Epithelial cell of esophagus (primary cell): ENCODE measurements at regions not wholly inside any gene's neighbourhood (a gene's known extent, or its start where the extent isn't known, plus 50 kb on each side); places are given as distances from the start of the nearest gene placed in this dataset.

ENCODE experiments used
- DNase-seq: peaks from one replicate; pipeline ENCODE4 v3.0.0; 2010; ENCODE audit warnings: low read depth
- H3K4me3 ChIP-seq: 2 replicates; pipeline ENCODE4 v1.5.1; 2011; ENCODE audit warnings: mild to moderate bottlenecking, low read length, control low read depth
- TF ChIP-seq, protein P1 (sequence below): IDR thresholded peaks from 2 replicates; pipeline ENCODE4 v1.5.1; 2011; ENCODE audit warnings: low read depth, mild to moderate bottlenecking, low read length, control low read depth, inconsistent platforms; ENCODE audit not compliant: insufficient read depth; ENCODE audit errors: missing control alignments

DNA sequence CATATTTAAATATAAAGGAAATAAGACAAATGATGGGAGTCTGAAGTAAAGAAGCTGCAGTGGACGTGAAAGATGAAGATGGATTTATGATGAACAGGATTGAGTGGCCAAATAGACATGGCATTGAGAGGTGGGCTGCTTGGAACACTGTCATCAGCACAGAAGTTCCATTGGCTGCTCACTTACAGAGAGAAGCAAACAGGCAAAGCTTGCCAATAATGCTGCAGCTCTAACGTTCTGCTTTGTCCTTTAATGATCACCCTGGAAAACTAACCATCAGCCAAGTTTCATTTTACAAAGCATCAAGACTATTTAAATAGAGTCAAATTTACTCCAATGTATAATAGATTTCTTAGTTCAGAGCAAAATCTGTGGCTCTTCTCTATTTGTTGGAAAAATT is 721.4 kb downstream of the TMTC2 start:
- H3K4me3 ChIP-seq = no peak overlapping the region
- no peak for DNase-seq
- TF ChIP-seq, protein P1, sequence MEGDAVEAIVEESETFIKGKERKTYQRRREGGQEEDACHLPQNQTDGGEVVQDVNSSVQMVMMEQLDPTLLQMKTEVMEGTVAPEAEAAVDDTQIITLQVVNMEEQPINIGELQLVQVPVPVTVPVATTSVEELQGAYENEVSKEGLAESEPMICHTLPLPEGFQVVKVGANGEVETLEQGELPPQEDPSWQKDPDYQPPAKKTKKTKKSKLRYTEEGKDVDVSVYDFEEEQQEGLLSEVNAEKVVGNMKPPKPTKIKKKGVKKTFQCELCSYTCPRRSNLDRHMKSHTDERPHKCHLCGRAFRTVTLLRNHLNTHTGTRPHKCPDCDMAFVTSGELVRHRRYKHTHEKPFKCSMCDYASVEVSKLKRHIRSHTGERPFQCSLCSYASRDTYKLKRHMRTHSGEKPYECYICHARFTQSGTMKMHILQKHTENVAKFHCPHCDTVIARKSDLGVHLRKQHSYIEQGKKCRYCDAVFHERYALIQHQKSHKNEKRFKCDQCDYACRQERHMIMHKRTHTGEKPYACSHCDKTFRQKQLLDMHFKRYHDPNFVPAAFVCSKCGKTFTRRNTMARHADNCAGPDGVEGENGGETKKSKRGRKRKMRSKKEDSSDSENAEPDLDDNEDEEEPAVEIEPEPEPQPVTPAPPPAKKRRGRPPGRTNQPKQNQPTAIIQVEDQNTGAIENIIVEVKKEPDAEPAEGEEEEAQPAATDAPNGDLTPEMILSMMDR = no peak

DNA sequence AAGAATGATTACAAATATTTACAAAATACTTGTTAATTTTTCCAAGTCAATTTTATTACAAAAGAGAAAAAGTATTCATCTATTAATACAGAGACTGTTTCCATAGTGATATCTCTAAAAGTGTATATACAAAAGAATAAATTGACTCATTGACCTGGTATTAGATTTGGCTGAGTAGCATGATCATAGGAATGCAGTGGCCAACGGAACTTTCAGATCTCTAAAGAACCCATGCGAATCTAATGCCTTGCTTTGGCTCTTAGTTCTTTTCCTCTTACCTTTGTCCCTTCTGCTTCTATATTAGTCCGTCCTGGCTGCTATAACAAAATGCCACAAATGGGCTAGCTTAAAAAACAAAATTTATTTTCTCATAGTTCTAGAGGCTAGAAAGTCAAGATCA is 717.8 kb downstream of the TMTC2 start:
- H3K4me3 ChIP-seq = no peak overlapping the region
- TF ChIP-seq, protein P1 = no peak
- no peak for DNase-seq

GRCh38 chr12:83390186-83390585 is 703.5 kb downstream of the TMTC2 start:
- TF ChIP-seq, protein P1 = no peak
- H3K4me3 ChIP-seq = no peak overlapping the region

DNA sequence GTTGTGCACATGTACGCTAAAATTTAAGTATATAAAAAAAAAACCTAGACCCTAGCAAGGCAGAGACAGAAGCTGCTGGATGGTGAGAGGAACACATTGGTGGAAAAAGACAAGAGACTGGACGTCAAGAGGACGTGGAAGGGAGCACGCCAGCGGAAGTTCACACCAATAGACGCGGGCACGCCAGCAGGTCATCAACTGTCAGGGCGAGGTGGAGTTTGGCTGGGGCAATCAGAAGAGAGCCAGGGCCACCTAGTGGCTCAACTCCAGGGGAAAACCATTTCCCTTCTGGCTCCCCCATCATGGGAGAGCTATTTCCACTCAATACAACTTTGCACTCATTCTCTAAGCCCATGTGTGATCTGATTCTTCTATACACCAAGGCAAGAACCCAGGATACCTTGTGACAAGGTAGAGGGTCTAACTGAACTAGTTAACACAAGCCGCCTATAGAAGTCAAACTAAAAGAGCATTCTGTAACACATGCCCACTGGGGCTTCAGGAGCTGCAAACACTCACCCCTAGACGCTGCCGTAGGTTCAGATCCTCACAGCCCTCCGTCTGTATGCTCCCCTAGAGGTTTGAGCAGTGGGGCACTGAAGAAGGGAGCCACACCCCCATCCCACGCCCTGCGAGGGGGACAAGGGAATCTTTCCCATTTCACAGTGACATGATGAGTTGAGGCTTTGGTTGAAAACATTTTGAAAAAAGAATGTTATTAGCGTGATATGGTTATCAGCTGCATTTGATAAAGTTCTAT is 702.7 kb downstream of the TMTC2 start:
- peak; percentile 16 for DNase-seq
- H3K4me3 ChIP-seq = no peak overlapping the region
- TF ChIP-seq, protein P1 = peak; percentile 25

More at GRCh38 chr12:83390186-83390585, 703.5 kb downstream of the TMTC2 start:
- DNase-seq = no peak

DNA sequence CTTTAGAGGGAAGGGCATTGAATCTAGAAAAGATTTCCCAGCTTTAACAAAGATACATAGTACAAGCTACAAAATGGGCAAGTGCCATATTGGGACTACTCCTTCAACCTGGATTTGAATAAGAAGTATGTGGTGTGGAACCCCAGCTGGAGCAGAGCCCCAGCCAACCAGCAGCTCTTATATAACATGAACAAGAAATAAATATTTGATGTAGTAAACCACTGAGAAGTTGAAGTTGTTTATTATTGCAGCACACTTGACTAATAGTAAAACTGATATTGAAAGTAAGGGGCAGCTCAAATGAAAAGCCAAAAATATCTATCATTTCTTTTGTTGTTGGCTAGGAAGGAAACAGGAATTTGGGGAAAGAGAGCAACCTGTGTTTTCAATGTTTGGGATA is 701.8 kb downstream of the TMTC2 start:
- H3K4me3 ChIP-seq = no peak overlapping the region
- TF ChIP-seq, protein P1 = no peak
- no peak for DNase-seq

GRCh38 chr12:83386527-83387264 is 700.0 kb downstream of the TMTC2 start:
- DNase-seq = no peak
- H3K4me3 ChIP-seq = no peak overlapping the region
- TF ChIP-seq, protein P1 = no peak

DNA sequence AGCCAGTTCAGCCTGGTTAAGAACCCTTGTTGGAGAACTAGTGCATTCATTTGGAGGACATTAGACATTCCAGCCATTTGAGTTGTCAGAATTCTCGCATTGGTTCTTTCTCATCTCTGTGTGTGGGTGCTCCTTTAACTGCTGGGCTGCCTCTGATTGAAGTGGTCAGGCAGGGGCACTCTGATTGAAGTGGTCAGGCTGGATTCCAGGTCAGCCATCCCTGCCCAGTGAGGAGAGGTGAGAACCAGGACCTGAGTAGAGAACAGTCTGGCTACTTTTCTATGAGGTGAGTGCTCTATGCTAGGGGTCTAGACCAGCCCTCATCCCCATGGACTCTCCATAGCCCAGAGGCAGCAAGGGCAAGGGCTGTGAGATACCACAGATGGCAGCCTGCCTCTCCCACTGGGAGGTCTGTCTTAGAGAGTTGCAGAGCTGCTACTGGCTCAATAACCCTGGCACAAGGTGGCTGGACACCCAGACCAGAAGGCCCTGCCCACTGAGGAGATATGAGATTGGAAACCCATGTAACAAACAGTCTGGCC is 691.6 kb downstream of the TMTC2 start:
- no peak for DNase-seq
- TF ChIP-seq, protein P1 = no peak
- no peak overlapping the region for H3K4me3 ChIP-seq
